ELR (cell line): ENCODE measurements at regions not wholly inside any gene's neighbourhood (a gene's known extent, or its start where the extent isn't known, plus 50 kb on each side); places are given as distances from the start of the nearest gene placed in this dataset.
A peak's percentile ranks its signal among the peaks of the same experiment; 100 is the strongest.

Experiments used
- DNase-seq: peaks from one replicate; pipeline ENCODE4 v3.0.0-alpha.2; 2015; ENCODE audit warnings: low read depth

DNA sequence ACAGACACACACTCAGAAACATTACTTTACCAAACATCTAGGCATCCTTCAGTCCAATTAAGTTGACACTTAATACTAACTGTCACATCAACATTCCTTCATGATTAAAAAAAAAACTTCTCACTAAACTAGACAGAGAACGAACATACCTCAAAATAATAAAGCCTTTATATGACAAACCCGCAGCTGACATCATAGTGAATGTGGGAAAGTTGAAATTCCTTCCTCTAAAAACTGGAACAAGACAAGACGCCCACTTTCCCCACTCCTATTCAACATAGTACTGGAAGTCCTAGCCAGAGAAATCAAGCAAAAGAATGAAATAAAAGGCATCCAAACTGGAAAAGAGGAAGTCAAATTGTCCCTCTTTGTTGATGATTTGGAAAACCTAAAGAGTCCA, 96.9 kb upstream of the PPP1R9A start:
- DNase-seq, result no peak

GRCh38 chr7:94813917-94814316, 93.5 kb upstream of the PPP1R9A start:
- DNase-seq, result peak; percentile 7

DNA sequence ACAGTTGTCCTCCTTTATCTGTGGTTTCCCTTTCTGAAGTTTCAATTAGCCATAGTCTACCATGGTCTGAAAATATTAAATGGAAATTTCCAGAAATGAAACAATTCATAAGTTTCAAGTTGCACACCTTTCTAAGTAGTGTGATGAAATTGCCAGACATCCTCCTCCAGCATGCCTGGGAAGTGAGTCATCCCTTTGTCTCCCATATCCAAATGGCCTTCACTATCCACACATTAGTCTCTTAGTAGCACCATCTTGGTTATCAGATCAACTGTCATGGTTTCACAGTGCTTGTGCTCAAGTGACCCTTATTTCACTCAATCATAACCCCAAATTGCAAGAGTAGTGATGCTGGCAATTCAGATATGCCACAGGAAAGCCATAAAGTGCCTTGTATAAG, 83.4 kb upstream of the PPP1R9A start:
- DNase-seq, result peak; percentile 69

DNA sequence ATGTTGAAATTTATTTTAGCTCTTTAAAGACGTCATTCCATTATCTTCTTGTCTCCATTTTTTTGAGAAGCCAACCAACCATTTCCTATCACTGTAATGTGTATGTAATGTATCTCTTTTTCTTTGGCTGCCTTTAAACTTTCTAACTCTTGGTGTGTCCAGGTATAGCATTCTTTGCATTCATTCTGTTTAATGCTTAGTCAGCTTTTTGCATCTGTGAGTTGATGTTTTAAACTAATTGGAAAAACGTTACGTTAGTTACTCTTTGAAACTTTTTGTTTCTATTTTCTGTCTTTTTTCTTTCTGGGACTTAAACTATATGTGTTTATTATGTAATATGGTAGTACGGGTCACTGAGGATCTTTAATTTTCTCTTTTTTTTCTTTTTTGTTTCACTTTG, 77.4 kb upstream of the PPP1R9A start:
- DNase-seq, result no peak

GRCh38 chr7:94832051-94832450, 75.3 kb upstream of the PPP1R9A start:
- peak; percentile 36 for DNase-seq

- no peak for DNase-seq
Measured at GRCh38 chr7:94834359-94834758, 73.0 kb upstream of the PPP1R9A start.

DNA sequence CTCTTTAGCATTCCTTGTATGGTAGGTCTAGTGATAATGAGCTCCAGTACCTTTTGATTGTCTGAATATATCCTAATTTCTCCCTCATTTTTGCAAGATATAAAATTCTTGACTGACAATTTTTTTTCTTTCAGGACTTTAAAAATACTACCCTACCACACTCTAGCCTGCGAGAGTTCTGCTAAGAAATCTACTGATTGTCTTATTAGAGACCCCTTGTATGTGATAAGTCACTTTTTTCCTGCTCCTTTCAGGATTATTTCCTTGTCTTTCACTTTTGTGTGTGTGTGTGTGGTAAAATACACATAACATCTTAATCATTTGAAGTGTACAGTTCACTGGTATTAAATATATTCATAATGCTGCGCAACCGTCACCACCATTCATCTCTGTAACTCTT, 68.7 kb upstream of the PPP1R9A start:
- no peak for DNase-seq

GRCh38 chr7:94843553-94843952, 63.8 kb upstream of the PPP1R9A start:
- no peak for DNase-seq

GRCh38 chr7:94848531-94848930, 58.9 kb upstream of the PPP1R9A start:
- DNase-seq, result peak; percentile 4

- DNase-seq, result no peak
Measured at GRCh38 chr7:94848992-94849576, 58.3 kb upstream of the PPP1R9A start.

DNA sequence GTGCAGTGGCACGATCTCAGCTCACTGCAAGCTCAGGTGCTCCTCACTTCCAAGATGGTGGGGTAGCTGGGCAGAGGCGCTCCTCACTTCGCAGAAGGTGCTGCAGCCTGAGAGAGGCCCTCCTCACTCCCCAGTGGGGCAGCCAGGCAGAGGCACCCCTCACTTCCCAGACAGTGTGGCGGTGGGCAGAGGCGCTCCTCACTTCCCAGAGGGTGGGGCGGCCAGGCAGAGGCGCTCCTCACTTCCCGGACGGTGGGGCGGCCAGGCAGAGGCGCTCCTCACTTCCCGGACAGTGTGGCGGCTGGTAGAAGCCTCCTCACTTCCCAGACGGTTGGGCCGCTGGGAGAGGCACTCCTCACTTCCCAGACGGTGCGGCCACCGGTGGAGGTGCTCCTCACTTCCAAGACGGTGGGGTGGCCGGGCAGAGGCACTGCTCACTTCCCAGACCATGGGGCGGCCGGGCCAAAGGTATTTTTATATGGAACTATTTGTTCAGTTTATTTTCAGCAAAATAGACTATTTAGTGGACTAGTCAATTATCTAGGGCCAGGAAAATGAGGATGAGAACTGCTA, 57.7 kb upstream of the PPP1R9A start:
- no peak for DNase-seq

DNA sequence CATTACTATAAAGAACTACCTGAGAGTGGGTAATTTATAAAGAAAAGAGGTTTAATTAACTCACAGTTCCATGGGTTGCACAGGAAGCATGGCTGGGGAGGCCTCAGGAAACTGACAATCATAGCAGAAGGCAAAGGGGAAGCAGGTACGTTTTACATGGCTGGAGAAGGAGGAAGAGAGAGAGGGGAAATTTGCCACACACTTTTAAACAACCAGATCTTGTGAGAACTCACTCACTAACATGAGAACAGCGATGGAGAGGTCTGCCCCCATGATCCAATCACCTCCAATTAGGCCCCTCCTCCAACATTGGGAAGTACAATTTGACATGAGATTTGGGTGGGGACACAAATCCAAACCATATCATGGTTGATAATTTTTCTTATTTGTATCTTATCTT, 51.8 kb upstream of the PPP1R9A start:
- DNase-seq, result no peak

DNA sequence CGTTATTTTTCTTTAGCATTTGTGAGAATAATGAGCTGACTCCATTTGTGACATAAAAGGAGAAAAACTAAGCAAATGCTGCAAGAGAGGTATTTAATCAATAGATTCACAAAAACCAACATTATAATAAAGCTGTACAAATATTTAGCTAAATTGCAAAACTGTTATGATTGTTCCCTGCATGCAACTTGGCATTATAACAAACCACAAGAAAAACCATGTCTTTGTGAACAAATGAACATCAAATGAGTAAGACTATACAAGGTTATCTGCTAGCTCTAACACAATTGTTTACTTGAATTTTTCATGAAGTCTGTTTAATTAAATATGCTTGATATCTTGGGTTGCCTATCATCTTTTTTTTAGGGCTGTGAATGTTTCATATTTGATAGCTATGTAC, 50.8 kb upstream of the PPP1R9A start:
- no peak for DNase-seq
